ENCODE measurements at regions not wholly inside any gene's neighbourhood (a gene's known extent, or its start where the extent isn't known, plus 50 kb on each side); places are given as distances from the start of the nearest gene placed in this dataset.

DNA sequence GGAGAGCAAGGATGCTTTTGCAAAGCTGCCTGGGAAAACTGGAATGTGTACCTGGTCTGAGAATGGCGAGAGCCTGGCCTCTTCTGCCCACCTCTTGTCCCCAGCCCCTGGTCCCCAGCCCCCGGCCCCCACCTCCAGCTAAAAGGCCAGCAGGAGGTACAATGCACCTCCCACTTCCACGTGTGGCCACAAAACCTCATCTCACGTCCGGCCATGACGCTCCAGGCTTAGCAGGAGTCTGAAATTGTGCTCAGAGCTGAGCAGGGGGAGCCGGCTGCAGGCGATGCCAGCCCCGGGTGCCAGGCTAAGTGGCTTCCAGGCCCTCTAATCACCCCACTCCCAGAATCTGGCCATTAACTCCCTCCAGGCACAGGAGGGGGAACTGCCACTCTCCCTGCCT, 83.1 kb upstream of the PRR20G start:
- no peak for DNase-seq

DNA sequence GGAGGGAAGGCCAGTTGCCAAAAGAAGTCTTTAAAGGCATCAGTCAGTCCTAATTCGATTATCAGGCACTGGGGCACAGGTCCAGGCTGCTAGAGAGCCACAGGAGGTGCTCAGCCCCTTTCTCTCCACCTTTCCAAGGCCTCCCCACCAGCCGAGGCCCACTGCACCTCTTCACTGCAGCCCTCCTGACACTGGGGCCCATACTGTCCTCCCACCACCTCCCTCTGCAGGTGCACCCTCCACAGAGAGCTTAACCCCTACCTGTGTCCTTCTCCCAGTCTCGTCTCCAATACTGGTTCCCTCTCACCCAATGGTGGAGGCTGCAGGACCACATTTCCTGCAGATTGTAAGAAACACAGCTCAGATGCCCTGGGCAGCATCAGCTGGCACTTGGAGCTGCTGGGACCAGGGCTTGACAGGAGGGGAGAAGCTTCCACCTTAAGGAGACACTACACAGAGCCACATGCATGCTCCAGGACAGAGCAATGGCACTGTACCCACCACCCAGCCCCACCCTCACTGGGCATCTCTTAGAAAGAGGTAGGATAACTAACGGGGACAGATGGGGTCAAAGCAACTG, 81.6 kb upstream of the PRR20G start:
- DNase-seq: no peak

DNA sequence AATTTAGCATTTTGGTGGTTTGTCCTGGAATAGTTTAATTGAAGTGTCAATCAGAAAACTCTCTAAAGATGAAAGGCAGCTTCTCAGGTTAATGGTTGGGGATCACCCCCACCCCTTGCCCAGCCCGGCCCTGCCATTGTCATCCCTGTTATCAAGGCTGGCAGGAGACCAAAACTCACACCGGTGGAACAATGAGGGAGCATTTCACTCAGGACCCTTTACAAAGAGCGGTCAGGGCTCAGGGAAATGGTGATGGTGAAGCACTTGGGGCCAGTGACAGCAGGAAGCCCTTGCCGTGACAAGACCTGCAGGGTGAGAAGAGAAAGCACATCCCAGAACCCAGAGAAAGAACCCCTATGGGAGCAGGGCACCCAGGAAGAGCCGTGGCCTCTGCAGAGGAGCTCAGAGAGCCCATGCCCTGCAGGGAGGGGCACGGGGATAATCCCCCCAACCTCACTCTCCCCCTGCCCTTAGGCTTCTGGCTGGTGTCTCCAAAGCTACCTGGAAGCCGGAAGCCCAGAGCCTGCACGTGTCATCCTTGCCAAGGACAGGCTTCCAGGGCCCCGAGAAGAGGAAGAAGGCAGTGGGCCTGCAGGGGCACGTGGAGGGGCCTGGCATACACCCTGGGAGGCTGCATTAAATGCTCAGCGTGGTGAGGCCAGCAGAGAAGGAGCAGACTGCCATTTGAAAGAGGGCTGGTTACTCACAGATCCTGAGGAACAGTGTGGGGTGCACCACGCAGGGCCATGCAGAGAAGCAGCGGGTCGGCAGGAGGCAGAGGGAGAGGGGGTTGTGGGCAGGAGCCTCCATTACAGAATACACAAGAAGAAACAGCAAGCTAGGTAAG, 80.6 kb upstream of the PRR20G start:
- no peak for DNase-seq

DNA sequence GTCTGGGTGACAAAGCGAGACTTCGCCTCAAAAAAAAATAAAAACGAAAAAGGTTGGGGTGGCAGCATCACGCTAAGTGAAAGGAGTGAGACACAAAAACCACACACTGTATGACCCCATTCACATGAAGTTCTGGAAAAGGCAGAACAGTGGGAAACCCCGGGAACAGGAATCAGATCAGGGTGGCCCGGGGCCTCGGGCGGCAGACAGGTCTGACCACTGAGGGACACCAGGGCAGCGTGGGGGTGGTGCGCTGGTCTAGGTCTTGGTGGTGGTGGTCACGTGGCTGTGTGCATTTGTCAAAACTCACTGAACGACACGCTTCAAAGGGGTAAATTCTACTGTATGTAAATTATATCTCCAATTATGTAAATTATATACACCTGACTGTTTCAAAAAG, 79.7 kb upstream of the PRR20G start:
- no peak for DNase-seq

DNA sequence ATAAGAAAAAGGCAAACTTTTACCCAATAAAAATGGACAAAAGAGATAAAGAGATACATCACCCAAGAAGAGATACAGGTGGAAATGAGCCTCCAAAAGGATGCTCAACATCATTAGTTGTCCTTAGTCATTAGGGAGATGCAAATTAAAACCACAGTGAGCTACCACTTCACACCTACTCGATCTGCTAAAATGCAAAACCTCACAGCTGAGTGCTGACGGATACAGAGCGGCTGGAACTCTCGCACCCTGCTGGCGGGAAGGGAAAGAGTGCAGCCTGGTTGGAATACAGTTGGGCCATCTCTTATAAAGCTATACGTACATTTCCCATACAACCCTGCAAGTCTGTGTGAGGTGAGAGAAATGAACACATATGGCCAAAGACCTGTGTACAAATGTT, 78.5 kb upstream of the PRR20G start:
- DNase-seq: no peak

DNA sequence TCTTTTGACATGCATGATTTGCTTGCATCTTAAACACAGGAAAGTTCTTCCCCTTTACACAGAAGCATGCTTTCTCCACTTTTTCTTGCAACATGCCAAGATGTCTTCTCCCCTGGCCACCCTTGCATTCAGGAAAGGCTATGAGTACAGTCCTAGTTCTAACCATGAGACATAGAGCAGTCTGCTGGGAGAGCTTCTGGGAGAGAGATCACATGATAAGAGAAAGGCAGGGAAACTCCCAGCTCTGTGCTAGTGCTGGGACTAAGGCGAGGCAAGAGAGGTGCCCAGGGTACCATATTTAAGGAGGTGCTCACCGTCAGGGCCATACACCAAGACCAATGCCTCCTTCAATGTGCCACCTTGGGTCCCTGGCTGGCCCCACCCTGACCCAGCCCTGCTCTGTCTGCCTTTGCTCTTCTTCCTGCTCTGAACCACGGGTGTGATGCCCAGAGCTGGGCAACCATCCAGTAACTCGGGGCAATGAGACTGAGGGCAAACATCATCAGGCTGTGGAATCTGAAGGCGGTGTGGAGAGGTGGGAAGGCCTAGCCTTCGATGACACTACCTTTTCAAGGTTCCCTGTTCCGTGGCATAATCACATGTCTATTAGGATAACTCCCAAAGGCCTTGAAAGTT, 77.4 kb upstream of the PRR20G start:
- no peak for DNase-seq

DNA sequence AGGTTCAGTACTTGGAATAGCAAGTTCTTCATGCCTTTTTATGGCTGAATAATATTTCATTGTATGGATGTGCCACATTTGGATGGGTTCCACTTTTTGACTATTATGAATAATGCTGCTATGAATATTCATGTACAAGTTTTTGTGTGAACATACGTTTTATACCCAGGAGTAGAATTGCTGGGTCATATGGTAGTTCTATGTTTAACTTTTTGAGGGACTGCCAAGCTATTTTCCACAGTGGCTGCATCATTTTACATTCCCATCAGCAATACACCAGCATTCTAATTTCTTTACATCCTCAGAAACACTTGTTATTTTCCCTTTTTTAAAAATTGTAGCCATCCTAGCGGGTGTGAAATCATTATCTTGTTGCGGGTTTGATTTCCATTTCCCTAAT, 76.0 kb upstream of the PRR20G start:
- DNase-seq: no peak

DNA sequence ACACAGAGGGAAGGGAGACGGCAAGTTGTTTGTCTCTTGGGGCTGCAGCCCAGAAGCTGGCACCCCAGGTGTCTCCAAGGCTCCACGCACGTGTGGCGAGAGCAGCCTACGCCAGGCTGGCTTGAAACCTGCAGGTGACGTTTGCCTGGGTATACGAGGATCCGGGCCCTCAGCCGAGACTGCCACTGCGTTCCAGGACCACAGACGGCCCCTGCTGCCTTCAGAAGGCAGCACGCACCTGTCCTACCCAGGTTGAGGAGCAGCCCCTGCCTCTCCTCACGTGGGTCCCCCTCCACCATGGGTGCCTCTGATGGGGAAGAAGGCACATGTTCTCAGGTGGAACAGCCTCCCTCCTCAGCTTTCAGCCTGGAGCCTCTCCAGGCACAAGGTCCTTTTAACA, 75.3 kb upstream of the PRR20G start:
- no peak for DNase-seq

DNA sequence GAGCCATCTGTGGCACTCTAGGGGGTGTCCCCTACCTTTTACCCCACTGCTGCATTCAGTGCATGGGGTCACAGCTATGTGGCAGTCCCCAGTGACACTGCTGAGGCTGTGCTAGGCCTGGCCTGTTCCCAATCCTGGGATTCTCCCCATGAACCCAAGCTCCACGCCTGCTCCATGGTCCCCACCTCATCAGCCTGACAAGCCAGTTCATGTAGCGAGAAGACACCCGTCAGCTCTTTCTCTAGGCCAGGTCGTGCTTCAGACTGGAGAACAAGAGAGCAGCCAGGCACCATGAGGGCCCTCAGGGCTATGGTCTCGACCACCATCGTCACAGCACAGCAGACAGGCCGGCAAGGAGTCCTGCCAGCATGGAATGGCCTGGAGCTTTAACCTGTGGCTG, 72.8 kb upstream of the PRR20G start:
- no peak for DNase-seq

DNA sequence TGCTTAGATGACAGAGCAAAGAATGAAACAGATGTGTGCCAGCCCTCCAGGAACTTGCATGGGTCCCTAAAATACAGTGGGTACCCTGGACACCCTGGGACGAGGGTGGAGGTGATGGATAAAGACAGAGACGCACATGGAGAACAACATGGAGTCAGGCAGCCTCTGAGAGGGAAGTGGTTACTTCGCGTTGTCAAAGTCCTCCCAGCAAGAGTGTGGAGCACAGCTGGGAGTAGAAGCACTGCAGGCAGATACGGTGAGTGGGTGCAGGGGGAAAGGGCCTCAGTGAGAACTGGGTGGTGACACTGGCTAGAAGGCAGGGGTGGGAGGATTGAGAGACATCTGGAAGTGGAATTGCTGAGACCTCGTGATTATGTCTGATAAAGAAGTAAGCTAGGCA, 70.8 kb upstream of the PRR20G start:
- no peak for DNase-seq

DNA sequence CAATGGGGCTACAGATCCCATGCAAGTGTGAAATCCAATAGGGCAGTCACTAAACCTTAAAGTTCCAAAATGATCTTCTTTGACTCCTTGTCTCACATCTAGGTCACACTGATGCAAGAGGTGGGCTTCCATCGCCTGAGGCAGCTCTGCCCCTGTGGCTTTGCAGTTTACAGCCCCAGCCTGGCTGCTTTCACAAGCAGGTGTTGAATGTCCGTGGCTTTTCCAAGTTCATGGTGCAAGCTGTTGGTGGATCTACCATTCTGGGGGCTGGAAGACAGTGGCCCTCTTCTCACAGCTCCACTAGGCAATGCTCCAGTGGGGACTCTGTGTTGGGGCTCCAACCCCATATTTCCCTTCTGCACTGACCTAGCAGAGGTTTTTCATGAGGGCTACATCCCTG, 68.5 kb upstream of the PRR20G start:
- DNase-seq: no peak

DNA sequence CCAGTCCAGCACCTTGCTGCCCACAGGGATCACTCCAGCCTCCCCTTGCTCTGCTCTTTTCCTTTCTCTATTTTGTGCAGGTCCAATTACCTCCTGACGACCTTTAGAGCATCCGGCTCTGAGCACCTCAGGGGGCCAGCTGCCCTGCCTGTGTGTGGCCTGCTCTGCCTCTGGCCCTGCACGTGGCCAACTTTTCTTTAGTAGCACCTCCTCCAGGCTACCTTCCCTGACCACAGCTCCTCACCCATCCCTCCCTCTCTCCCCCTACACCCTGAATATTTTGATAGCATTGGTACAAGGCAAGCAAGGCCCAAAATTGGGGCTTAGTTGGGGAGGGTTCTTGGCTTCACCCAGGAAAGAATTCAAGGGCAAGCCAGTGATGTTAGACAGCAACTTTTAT, 66.9 kb upstream of the PRR20G start:
- DNase-seq: no peak

DNA sequence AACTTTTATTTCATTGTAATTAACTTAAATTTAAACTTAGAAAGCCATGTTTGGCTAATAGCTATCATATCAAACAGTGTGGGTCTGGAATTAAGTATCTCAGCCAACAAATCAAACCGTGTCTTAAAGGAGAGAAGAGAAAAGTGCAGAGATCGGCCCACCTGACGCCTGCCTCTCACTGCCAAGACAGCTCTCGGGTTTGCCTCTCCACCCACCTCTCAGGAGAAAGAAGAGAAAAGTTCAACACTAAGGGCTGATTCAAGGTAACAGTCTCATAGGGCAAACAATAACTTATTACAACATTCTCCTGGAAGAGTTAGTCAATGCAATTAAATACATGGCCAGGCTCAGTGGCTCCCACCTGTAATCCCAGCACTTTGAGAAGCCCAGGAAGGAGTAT, 64.8 kb upstream of the PRR20G start:
- DNase-seq: no peak

DNA sequence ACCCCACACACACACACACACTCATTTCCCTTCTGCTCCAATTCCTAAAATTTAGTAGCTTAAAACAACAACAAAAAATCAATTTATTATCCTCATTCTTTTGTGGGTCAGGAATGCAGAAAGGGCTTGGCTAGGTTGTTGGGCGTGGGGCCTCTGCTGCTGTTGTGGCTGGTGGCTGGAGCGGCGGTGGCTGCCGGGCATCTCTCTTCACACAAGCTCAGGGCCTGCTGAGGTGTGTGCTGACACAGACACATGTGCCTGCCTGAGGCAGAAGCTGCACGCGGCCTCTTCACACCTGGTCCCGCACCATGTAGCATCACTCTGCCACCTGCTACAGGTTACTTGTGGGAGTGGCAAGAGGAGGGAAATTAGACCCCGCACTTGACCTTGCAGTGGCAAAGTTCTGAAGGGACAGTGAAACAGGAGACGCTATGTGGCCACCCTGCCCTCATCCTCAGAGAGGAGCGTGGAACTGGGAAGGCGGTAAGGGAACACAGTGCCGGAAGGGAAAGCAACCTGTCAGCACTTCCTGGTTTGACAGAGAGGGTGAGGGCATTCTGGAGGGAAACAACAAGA, 64.0 kb upstream of the PRR20G start:
- DNase-seq: no peak

DNA sequence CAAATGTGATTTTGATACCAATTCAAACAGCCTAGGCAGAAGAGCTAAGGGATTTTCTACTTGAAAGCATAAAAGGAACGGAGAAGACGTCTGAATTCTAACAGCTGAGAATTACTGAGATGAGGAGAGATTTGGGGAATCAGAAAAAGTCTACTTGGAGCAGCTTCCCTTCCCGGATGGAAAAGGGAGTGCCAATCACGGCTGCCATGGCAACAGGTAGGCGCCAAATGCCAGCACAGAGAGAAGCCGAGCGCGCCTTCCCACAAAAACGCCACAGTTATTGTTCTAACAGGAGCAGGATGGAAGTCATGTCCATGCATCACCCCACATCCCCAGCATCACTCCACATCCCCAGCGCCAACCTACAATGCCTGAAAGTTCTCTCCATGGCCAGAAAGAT, 63.5 kb upstream of the PRR20G start:
- DNase-seq: no peak

DNA sequence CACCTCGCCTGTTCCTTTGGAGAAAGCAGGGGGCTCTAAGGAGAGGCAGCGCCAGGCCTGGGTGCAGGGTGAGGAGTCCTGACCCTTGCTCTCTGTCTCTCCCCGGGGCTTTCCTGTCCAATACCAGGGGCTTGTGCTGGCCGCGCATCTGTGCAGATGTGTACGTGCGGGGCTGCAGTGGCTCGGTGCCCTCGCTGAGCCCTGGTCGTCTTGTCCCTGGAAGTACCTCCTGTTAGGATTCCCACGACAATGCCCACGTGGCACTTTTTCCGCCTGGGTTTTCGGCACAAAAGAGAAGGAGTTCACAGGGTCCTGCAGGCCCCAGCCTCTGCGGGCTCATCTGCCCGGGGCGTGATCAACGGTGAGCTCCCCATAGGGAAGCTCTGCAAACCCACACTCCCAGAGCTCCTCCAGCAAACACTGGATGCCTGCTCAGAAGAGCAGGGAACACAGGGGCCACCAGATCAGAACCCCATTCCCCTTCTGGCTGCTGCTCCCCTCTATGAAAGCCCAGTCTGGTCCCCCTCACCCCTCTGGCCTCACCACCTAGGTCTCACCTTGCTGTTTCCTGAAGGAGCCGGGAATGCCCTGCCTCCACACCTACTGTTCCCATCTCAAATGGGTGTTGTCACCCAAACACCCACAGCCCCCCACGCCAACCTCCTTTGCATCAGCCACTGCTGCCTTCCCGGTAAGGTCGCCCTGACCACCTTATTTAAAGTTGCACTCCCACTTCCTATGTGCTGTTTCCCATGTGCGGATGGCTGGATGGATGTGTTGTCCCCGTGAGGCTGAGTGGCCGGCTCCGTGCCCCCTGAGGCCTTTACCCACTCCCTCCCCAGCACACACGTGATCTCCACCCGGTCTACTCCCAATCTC, 62.6 kb upstream of the PRR20G start:
- no peak for DNase-seq

DNA sequence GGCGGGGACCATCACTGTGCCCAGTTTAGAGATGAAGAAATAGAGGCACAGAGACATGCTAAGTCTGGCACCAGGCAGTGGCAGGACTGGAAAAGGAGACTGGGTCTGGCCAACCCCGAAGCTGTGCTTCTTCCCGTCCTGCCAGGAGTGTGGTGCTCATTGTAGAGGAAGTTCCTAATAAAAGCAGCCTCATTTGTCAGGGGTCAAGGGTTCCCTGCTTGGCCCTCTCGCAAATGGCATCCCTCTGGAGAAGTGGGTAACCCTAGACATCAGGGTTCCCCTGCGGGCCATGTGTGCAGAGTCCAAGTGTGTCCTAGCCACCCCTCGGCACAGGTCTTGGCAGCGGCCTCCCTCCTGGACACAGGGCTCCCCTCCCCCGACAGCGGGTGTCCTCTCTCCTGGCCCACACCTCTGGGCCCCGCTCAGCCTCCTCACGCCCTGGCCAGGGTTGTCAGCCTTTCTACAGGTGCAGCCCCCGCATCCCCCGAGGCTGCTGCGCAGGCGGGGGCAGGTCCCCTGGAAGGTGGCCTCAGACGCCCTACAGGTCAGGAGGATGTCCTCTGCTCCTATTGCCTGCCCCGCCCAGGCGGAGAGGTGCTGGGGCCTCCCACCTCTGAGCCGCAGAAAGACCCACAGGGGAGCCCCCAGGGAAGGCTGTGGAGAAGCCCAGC, 61.8 kb upstream of the PRR20G start:
- no peak for DNase-seq

DNA sequence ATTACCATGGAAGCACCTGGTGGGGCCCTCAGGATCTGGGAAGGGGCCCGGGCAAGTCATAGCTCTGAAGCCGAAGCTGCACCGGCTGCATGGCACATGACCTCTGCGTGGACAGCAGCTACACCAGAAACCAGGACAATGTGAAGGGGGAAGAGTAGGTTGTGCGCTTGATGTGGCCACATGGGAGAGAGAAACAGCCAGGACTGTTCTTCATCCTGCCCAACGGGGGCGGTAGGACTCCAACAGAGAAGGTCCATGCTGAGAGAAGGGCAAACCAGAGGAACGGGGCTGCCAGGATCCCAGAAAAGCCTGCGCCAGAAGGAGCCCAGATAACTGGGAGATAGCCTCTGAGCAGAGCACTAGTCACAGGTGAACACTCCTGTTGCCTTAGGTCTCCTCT, 54.9 kb upstream of the PRR20G start:
- DNase-seq: no peak

DNA sequence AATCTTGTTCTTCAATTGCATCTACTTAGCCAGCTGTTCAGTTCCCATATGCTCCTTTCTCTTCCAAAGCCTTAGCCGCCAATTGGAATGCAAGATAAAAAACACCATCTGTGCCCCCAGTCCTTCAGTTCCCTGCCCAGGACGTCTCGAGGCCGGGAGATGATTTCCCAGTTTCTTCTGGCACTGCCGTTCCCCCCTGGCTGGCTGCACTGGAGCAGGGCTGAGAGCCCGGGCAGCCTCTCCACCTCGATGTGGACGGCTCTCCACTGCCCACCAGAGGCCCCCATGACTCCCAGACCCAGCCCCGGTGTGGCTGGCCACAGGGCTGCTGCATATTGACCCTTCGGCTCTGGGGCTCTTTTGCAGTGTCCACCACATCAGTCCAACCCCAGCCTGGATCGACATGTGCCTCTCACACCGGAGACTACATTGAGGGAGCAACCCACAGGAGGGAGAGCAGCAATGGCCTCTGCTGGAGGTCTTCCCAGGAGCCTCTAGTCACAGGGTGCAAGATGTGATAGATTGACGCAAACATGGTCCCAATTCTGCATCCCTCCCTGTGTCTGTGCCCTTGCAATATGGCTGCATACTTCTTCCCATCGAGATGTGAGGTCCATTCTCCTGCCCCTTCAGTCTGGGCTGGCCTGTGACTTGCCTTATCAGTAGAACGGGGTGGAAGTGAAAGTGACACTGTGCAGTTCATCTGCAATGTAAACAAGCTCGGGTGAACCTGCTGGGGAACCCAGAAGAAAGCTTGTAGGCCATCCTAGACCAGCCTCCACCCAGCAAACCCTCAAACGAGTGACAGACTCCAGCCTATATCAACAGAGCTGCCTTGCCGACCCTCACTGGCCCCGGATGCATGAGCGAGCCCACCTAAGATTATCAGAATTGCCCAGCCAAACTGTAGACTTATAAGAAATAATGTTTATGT, 52.3 kb upstream of the PRR20G start:
- DNase-seq: no peak

DNA sequence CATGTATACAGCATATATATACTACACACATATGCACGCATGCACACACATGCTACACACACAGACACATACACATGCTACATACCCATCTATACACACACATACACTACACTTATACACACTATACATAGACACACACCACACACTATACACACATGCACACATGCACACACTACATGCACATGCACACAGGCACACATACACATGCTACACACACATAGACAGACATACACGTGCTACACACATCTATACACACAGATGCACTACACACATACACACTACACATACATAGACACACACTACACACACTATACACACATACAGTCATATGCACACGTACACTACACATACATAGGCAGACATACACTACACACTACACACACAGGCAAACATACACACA, 51.2 kb upstream of the PRR20G start:
- no peak for DNase-seq

DNA sequence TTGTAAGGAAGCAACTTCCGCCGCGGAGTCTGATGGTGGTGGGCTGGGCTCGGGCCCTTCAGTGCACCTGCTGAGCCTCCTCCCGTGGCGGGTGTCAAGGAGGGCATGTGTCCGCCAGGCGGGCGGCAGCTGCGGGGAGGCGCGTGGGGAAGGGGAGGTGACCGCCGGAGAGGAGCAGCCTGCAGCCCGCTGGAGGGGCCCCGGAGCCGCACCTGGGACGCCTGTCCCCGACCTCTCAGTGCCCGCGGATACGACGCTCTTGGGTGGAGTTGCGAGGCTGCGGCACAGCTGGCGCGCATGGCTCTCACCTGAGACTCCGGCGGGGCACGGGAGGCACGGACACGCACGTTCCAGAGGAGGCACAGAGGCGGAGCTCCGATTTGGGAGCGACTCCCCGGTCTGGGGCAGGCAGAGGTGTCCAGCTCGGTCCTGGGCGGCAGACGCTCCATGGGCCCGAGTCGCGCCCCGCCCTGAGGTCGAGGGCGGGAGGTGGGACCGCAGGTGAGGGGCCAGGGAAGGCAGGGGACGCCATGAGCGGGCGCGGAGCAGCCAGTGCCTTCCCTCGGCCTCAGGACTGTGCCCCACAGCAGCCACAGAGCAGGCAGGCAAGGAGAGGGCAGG, 50.2 kb upstream of the PRR20G start:
- DNase-seq: no peak

Data from activated naive CD4-positive, alpha-beta T cell treated with Interleukin-2 at 50 U/mL for 16 hours (primary cell).